Stimulated activated CD4-positive, alpha-beta T cell treated with anti-CD3 and anti-CD28 coated beads, TNF-alpha, amount 100 ng/mL, for 48 hours (primary cell): ENCODE measurements at regions not wholly inside any gene's neighbourhood (a gene's known extent, or its start where the extent isn't known, plus 50 kb on each side); places are given as distances from the start of the nearest gene placed in this dataset.
"Not testable (repeated sequence)": the region's sequence is repeated elsewhere in the genome, so short reads cannot be mapped to it uniquely, and the experiment has no call there.

Experiments
- DNase-seq, 3 donors: peaks; one replicate each; pipeline ENCODE4 v3.0.0-alpha.2; 2020; ENCODE audit warnings: low read depth in 3 of 3

DNA sequence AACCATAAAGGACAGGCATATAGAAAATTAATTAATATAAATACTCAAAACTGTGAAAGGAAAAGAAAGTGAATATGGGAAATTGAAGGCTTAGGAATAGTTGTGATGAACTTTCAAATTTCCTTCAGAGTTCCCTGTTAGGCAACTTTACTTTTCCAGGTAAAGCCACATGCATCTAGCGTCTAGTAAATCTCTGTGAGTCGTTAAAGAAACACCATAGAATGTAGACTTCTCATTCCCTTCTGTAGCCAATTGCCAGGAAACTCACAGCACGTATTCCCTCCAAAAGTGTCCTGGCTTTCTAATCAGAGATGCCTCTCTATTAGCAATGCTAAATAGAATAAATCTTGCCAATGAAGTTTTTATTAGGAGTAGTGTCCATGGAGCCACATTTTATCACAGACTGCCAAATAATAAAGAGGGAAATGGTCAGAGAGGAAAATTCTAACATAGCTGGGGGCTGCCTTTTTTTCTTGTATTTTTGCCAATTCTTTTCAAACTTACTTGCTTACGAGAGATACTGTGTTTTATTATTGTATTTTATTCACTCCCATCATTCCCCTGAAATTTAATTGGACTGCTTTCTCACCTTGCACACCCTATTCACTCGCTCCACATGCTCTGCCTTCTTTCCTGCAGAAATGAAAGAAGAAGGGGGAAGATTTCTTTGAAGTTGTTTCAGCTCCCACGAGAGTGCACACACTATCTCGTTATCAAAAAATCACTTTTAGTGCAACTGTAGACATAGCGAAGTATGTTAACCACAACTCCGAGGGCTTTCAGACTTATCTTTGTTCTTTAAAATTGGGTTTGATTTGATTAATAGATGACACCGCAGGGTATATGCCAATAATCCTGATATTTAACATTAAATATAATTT is 439.0 kb downstream of the CSNK1G3 start:
- no peak for DNase-seq

DNA sequence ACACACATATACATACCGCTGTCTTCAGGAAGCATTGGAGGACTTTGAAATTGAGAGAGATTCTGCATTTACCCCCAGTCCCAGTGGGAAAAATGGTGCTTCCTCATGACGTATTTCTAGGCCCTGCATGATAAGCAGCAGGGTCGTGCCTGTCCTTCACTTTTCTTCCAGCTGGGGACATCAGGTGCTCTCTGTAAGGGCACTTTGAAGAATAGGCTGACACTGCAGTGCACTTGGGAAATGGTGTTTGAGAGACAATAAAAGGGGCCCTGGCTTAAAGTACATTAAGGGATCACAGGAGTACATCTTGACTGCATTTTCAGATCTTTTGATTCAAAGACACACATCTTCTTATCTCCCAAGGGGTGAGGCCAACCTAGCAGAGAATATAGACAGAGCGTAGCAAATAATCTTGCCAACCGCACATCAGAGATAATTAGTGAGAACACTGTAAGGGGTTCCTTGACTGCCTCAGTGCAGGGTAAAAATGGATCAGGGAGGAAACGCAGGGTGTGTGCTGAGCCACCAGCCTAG is 437.9 kb downstream of the CSNK1G3 start:
- DNase-seq = no peak

DNA sequence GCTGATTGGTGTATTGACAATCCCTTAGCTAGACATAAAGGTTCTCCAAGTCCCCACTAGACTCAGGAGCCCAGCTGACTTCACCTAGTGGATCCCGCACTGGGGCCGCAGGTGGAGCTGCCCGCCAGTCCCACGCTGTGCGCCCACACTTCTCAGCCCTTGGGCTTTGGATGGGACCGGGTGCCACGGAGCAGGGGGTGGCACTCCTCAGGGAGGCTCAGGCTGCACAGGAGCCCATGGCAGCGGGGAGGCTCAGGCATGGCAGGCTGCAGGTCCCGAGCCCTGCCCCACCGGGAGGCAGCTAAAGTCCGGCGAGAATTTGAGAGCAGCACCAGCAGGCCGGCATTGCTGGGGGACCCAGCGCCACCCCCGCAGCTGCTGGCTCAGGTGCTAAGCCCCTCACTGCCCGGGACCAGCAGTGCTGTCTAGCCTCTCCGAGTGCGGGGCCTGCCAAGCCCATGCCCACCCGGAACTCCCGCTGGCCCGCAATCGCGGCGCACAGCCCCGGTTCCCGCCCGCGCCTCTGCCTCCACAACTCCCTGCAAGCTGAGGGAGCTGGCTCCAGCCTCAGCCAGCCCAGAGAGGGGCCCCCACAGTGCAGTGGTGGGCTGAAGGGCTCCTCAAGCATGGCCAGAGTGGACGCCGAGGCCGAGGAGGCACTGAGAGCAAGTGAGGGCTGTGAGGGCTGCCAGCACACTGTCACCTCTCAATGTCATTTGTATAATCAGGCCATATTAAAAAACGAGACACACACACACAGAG is 437.2 kb downstream of the CSNK1G3 start:
- DNase-seq = no peak

DNA sequence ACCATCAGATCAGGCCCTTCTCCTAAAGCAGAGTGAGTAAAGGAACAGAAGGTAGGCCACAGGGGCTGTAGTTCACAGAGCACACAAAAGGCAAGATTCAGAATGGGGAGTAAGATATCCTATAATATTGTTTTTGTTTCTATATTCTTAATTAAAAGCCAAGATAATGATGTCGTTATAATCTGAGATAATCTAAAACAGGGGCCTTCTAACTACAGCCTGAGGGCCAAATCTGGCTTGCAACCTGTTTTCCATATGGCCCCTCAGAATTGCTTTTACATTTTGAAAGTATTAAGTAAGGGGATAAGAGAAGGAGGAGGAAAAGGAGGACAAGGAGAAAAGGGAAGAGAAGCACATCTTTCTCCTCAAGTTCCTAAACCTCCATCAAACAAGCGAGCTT is 435.8 kb downstream of the CSNK1G3 start:
- no peak for DNase-seq

DNA sequence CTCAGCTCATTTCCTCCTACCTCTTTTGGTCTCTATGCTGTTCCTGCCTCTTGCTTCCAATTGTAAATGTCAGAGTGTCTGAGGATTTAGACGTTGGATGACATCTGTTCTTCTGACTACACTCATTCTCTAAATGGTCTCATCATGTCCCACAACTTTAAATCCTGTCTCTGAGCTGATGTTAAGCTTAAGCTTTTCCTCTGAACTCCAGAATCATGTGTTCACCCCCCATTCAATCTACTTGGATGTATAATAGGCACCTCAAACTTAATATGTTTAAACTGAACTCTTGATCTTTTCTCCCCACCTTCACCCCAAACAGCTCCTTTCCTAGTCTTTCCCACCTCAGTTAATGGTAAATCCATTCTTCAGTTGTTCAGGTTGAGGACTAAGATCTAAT is 433.6 kb downstream of the CSNK1G3 start:
- DNase-seq = no peak

DNA sequence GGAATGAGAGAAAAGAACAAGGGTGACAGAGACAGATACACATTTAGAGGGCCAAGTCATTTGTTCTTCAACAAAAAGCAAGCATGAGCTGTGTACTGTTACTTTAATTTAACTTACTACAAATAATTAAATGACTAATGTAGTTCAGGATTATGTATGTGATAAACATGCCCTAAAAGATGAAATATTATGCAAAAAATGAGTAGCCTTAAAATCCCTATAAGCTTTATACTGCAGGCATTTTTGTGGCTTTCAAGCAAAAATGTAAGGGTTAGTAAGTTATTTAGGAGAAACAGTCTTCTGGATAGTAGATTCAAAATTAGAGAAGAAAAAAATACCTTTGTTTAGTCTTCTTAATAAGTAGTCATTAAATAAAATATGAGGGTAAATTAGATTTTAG is 431.2 kb downstream of the CSNK1G3 start:
- DNase-seq = no peak

DNA sequence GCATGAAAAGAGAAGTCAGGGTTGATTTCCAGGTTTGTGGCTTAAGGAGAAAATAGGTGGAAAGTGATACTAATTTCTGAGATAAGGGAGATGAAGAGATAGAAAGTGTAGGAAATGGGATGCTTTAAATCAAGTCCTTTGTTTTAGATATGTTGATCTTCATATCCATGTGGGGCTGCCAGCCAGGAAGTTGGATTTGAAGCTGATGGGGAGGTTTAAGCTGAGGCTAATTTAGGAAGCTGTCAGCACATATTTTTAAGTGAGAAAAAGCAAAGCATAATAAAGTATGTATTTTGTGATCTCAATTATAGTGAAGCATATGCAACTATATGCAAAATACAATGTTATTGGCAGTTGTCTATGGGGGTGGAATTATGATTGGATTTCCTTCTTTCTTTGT is 428.4 kb downstream of the CSNK1G3 start:
- no peak for DNase-seq

DNA sequence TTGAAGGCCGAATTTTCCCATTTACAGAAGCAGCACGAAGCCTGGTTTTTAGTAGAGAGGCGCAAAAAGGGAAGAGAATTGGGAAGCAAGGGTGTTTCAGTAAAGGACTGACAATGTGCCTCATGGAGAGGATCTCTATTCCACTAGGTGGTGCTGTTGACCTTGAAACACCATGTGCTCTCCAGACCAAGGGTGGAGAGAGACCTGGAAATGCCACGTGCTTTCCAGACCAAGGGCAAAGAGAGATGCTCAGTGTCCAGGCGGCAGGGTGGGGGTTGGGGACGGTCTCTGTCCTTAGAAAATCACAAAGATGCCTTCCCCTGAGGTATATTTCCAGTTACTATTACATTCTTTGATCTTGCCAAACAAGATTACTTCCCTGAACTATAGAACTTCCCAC is 425.3 kb downstream of the CSNK1G3 start:
- DNase-seq = no peak

DNA sequence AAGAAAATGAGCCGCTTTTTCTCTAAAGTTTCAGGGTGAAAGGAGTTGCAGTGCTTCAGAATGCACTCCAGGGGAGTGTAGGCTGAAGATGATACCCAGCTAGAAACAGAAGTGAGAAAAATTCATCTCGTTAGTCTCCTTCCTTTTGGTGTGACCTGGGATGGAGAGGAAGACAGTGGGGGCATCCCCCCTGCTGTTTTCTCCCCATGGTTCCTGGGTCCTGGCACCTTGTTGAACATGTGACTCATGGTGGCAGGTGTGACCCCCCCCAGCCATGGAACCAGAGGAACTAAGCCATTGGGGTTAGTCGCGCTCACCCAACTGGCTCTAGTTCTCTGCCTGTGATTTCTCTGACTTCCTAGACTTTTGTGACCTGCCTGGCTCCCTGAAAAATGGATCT is 424.6 kb downstream of the CSNK1G3 start:
- no peak for DNase-seq

DNA sequence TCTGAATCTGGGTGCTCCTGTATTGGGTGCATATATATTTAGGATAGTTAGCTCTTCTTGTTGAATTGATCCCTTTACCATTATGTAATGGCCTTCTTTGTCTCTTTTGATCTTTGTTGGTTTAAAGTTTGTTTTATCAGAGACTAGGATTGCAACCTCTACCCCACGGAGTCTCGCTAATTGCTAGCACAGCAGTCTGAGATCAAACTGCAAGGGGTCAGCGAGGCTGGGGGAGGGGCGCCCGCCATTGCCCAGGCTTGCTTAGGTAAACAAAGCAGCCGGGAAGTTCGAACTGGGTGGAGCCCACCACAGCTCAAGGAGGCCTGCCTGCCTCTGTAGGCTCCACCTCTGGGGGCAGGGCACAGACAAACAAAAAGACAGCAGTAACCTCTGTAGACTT is 421.8 kb downstream of the CSNK1G3 start:
- not testable (repeated sequence) for DNase-seq

DNA sequence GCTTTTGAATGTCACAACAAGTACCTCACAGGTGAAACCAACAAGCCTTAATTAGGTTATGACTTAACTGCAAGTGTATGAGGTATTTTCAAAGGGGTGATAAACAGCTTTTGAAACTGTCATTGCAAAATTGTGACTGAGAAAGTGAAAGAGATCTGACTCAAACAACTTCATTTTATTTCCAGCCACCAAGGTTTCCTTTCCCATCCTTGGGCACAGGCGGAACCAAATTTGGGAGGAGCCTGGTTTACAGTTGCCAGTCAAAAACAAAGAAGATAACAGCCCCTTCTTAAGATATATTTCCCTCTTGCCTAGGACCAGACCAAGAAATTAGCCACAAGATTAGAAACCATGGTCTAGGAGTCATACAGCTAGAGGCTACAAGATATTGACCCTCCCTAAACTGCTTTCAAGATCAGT is 417.1 kb downstream of the CSNK1G3 start:
- DNase-seq = no peak

DNA sequence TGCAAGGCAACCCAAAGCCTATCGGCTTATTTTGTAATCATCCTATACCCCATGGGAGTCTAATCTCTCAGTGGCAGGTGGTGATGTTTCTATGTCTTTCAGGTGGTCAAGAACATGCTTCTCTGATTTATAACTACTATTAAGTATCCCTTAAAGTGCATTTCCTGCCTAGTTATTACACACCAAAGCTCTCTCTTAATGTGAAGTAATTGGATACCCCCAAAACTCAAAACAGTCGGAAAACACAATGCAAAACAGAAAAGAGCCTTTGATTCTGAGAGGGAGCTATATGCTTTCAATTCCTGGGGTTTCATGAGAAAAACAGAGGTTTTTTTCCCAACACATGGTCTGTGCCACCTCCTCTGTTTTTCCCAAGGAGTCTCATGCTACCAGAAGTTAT is 416.4 kb downstream of the CSNK1G3 start:
- DNase-seq = no peak

DNA sequence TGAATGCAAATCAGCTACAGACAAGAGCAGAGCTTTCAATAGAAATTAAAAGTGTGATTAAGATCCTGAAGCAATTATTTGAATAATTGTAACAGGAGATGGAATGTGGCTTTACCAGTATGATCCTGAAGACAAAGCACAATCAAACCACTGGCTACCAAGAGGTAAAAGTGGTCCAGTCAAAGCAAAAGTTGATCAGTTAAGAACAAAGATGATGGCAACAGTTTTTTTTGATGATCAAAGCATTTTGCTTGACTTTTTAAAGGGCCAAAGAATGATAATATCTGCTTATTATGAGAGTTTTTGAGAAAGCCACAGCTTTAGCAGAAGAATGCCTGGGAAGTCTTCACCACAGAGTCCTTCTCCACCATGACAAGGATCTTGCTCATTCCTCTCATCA is 409.2 kb downstream of the CSNK1G3 start:
- DNase-seq = no peak

DNA sequence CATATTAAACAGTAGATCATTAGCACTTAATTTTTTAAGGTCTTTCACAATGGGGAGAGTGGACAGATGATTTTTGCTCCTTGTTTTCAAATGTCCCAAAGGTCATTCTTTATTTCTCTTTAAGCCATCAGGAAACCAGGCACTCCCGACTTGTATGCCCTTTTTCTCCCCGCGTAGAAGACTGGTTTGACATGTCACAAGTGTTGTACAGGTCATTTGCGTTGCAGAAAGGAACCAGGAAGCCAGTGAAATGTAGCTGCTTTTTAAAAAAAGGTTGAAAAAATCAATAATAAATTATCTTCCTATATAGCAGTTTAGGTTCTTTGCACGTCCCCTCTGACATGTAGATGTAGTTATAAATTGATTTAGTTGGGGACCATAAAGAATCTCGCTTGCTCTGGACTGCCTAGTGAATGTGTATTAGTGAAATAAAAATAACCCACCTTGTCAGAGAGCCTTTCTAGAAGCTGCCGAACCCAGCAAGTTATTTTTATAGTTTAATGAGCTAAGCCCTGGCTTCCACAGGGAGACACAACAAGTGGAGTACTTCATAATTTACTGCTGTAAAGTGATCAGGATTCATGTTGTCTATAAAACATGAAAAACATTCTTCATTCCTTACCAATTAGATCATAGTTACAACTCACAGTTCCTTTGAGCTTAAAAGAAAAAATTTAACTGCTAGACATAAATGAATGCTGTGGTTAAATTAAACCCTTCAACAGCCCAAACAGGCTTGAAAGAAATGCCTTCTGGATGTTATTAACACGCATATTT is 404.6 kb downstream of the CSNK1G3 start:
- no peak for DNase-seq

DNA sequence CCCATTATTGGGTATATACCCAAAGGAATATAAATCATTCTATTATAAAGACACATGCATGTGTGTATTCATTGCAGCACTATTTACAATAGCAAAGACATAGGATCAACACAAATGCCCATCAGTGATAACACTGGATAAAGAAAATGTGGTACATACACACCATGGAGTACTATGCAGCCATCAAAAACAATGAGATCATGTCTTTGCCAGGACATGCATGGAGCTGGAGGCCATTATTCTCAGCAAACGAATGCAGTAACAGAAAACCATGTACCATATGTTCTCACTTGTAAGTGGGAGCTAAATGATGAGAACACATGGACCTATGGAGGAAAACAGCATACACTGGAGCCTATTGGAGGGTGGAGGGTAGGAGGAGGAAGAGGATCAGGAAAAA is 402.4 kb downstream of the CSNK1G3 start:
- no peak for DNase-seq

DNA sequence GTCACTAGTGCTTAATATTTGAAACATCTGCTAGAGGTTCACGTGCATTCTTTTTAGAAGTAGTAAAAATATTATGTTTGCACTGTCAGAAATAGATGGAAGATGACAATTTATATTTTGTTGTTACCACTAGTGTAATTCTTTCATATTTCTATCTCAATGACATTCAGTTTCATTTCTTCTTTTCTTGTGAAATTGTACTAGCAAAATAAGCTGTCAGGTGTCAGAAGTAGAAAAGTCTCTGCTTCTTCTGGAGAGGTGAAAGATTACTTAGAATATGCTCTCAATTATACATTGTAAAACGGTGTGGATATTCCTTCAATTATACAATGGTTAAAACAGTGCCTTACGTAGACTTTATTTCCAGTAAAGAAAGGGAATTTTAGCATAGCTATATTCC is 395.4 kb downstream of the CSNK1G3 start:
- no peak for DNase-seq

DNA sequence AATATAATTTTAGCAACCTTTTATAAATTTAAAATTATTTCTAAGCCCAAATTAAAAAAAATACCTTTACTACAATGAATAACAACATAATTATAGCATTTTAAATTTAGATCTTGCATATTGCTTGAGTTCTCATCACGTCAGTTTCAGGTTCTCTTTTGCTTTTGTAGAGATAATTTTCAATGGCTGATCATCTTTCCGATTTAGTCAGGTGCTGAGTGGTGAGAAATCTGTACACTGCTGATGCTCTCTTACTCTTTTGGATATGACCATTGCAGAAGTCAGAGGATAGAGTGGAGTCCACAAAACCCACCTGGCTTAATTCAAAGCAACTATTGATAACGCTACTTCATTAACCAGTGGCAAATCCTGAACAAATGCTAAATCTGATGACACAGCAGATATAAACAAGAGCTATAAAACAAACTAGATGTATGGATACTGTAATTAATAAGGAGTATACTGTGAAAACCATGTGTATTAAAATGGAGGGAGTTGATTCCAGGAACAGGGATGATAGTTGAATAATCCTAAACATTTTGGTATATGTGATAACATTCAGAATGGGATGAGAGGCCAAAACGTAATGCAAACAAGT is 394.8 kb downstream of the CSNK1G3 start:
- no peak for DNase-seq

DNA sequence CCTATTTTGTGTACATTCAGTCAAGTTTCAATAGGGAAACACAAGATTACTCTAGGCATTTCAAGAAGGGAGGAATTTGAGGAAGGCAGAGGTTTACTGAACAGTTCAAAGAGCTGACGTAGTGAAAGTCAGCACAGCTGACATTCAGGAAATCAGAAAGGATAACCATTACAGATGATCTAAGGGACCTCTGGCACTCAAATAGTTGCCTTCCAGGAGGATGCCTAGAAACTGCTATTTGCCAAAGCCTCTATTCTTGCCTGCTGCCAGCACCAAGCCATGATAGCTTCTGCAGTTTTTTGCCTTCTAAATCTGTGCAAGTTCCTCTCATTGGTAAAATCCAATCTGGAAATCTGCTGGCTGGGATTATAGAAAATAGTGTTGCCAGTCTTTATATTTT is 373.1 kb downstream of the CSNK1G3 start:
- no peak for DNase-seq

DNA sequence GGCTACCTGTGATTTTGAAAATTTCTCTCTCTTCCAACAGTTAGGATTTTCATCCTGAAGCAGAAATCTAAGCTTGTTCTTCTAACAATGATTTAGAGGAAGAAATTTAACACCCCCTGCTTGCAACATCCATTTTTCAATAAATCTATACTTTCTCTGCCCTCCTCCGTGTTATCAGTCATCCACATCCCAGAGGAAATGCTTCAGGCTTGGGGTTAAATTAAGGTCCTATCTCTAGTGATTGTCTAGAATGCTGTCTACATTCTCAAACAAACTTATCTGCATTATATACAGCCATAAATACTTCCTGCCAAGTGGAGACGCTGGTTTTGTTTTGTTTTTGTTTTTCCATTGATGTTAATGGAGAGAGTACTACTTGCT is 371.0 kb downstream of the CSNK1G3 start:
- no peak for DNase-seq

DNA sequence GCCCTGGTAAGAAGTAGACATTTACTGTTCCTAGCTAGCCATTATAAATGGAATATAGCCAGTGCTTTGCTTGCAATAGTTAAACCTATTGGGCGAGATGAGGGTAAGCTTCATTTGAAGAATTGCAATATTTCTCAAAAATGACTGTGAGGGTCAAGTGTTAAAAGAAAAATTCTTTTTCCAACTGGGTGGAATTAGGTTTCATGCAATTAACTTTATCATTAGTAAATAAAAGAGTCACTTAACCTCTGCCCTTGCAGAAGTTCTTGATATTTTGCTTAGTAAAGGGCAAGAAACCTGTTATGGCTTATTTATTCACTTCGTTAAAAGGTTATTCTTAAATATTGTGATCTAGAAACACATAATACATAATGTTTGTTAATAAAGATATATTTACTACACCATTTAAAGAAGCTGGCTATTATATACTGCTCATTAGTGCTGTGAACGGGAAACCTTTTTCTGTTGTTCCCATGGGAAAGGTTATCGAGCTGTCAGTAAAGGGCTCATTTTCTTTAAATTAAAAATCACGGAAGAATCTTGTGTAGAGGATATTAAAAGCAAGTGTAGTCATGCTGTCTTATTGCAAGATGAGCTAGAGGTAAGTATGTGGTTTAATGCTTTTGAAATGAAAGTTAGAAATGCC is 370.5 kb downstream of the CSNK1G3 start:
- DNase-seq = no peak

DNA sequence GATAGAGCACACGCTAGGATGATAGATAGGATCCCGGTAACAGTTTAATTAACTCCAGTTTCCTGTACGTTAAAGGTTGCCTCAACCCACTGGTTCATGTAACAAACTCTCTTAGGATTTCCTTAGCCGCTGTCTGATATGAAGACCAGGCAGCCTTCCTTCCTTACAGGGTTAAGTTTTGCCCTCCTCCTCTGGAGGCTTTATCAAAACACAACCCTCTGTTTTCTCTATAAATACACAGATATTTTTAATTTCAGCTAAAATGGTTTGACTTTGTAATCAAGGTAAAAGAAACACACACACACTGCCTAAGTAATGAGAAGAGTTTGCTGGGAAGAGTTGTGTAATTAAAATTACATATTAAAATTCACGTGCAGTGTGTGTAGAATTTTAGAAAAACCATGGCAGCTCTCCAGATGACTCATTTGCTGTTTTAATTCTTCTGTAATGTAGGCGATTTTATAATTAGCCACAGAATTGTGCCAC is 369.8 kb downstream of the CSNK1G3 start:
- no peak for DNase-seq
